ENCODE measurements at regions not wholly inside any gene's neighbourhood (a gene's known extent, or its start where the extent isn't known, plus 50 kb on each side); places are given as distances from the start of the nearest gene placed in this dataset.

DNA sequence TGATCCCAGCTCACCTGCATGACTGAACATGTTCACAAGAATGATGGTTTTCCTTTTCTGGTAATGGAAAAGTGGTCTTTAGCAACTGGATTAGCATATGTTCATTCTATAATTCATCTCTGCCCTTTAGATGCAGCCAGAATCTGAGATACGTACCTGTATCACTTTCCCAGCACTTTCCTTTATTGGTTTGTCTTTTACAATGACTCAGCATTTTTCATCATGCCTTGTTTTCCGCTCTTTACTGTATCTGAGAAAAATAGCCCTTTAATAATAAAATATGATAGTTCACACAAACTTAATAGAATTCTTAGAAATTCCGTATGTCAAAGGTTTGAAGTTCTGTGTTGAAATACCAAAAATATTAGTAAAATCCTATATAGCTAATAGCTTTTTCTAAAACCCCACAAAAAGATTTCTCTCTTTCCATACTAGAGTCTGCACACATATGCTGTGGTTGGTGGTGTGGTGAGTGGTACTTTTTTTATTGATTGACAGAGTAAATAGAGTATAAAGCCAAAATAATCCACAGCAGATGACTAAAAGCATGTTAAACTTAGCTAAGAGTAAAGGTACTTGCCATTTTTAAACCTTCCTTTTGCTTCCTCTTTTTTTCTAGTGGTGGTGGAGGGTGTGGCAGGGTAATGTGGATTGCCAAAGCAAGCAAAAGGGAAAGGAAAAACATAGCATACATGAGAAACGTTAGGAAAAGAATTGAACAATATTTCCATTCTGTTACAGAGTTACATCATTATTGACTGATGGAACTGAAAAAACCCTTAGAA, 328.9 kb upstream of the RBMS3 start:
- TF ChIP-seq, protein P1, sequence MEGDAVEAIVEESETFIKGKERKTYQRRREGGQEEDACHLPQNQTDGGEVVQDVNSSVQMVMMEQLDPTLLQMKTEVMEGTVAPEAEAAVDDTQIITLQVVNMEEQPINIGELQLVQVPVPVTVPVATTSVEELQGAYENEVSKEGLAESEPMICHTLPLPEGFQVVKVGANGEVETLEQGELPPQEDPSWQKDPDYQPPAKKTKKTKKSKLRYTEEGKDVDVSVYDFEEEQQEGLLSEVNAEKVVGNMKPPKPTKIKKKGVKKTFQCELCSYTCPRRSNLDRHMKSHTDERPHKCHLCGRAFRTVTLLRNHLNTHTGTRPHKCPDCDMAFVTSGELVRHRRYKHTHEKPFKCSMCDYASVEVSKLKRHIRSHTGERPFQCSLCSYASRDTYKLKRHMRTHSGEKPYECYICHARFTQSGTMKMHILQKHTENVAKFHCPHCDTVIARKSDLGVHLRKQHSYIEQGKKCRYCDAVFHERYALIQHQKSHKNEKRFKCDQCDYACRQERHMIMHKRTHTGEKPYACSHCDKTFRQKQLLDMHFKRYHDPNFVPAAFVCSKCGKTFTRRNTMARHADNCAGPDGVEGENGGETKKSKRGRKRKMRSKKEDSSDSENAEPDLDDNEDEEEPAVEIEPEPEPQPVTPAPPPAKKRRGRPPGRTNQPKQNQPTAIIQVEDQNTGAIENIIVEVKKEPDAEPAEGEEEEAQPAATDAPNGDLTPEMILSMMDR (IDR thresholded peaks at IDR 0.05; ENCODE audit: insufficient read depth, low read length, poor library complexity, severe bottlenecking): no peak
- no peak for TF ChIP-seq EZH2phosphoT487 (conservative IDR thresholded peaks at IDR 0.05; ENCODE audit: low read length)
